ENCODE measurements at regions not wholly inside any gene's neighbourhood (a gene's known extent, or its start where the extent isn't known, plus 50 kb on each side); places are given as distances from the start of the nearest gene placed in this dataset.

GRCh38 chr6:62623846-62624532 is 338.0 kb upstream of the KHDRBS2 start:
- DNase-seq = no peak
- Histone ChIP-seq H3K27me3 (no peaks in the 10 kb centered on the region), H3K4me1 (no peaks in the 10 kb centered on the region), H3K9me3 (no peaks in the 10 kb centered on the region), H3K27ac (no peak overlapping the region), H3K4me3 (replicated peaks in 1 of 3) (no peak overlapping the region), H3K36me3 (no peaks in the 10 kb centered on the region)
- TF ChIP-seq POLR2A (IDR thresholded peaks at IDR 0.05) = no peak
- no peak for TF ChIP-seq CTCF (IDR thresholded peaks at IDR 0.05)
- WGBS, 2 donors = 95 to 98% methylated on average over 1 of the region's 1 CpG
- intact Hi-C loops (cut with DNase I) = no loop called here

- 30 to 36% methylated on average over 4 of the region's 4 CpGs for WGBS, 2 donors
- Histone ChIP-seq H3K36me3 (no peaks in the 10 kb centered on the region), H3K9me3 (no peaks in the 10 kb centered on the region), H3K4me3 (replicated peaks in 1 of 3) (no peak overlapping the region), H3K27me3 (no peaks in the 10 kb centered on the region), H3K4me1 (peaks cover 36 to 42% of the 10 kb centered on the region in 2 donors), H3K27ac (peak overlapping the region; percentile 52 to 91 (median 74))
- DNase-seq = peak; percentile 82 to 84
- TF ChIP-seq CTCF (IDR thresholded peaks at IDR 0.05) (no peak), POLR2A (IDR thresholded peaks at IDR 0.05) (no peak)
- intact Hi-C loops (cut with DNase I) = no loop called here
Measured at GRCh38 chr6:62615366-62616015, 329.5 kb upstream of the KHDRBS2 start.

GRCh38 chr6:62614442-62614841 is 328.4 kb upstream of the KHDRBS2 start:
- no peaks in the 10 kb centered on the region for H3K27me3 ChIP-seq
- H3K4me3 ChIP-seq (replicated peaks in 1 of 3) = no peak overlapping the region
- peaks cover 36 to 42% of the 10 kb centered on the region in 2 donors for H3K4me1 ChIP-seq
- no peaks in the 10 kb centered on the region for H3K36me3 ChIP-seq
- peak overlapping the region in 2 of 3 donors; percentile 74 to 91 for H3K27ac ChIP-seq
- intact Hi-C loops (cut with DNase I) = no loop called here
- DNase-seq = no peak
- no peak for TF ChIP-seq CTCF (IDR thresholded peaks at IDR 0.05)
- no peak for TF ChIP-seq POLR2A (IDR thresholded peaks at IDR 0.05)
- no peaks in the 10 kb centered on the region for H3K9me3 ChIP-seq

- Histone ChIP-seq H3K4me3 (replicated peaks in 1 of 3) (no peak overlapping the region), H3K27ac (peak overlapping the region in 2 of 3 donors; percentile 74 to 91), H3K27me3 (no peaks in the 10 kb centered on the region), H3K4me1 (peaks cover 36 to 42% of the 10 kb centered on the region in 2 donors), H3K36me3 (no peaks in the 10 kb centered on the region), H3K9me3 (no peaks in the 10 kb centered on the region)
- TF ChIP-seq POLR2A (IDR thresholded peaks at IDR 0.05) = no peak
- no peak for TF ChIP-seq CTCF (IDR thresholded peaks at IDR 0.05)
- no peak for DNase-seq
- intact Hi-C loops (cut with DNase I) = no loop called here
- whole genome bisulfite sequencing, 2 donors = 83 to 84% methylated on average over 3 of the region's 3 CpGs
Measured at GRCh38 chr6:62613928-62614327, 327.9 kb upstream of the KHDRBS2 start.

GRCh38 chr6:62612471-62612870 is 326.4 kb upstream of the KHDRBS2 start:
- TF ChIP-seq POLR2A (IDR thresholded peaks at IDR 0.05) (no peak), CTCF (IDR thresholded peaks at IDR 0.05) (no peak)
- Histone ChIP-seq H3K27me3 (no peaks in the 10 kb centered on the region), H3K27ac (peak overlapping the region; percentile 14 to 91 (median 75)), H3K4me1 (peaks cover 36 to 42% of the 10 kb centered on the region in 2 donors), H3K9me3 (no peaks in the 10 kb centered on the region), H3K4me3 (replicated peaks in 1 of 3) (no peak overlapping the region), H3K36me3 (no peaks in the 10 kb centered on the region)
- intact Hi-C loops (cut with DNase I) = no loop called here
- 7 to 10% methylated on average over 3 of the region's 3 CpGs for WGBS, 2 donors
- DNase-seq = peak; percentile 40 to 57

Measured in thyroid gland (tissue), 4 donors.